ENCODE measurements at regions not wholly inside any gene's neighbourhood (a gene's known extent, or its start where the extent isn't known, plus 50 kb on each side); places are given as distances from the start of the nearest gene placed in this dataset.

DNA sequence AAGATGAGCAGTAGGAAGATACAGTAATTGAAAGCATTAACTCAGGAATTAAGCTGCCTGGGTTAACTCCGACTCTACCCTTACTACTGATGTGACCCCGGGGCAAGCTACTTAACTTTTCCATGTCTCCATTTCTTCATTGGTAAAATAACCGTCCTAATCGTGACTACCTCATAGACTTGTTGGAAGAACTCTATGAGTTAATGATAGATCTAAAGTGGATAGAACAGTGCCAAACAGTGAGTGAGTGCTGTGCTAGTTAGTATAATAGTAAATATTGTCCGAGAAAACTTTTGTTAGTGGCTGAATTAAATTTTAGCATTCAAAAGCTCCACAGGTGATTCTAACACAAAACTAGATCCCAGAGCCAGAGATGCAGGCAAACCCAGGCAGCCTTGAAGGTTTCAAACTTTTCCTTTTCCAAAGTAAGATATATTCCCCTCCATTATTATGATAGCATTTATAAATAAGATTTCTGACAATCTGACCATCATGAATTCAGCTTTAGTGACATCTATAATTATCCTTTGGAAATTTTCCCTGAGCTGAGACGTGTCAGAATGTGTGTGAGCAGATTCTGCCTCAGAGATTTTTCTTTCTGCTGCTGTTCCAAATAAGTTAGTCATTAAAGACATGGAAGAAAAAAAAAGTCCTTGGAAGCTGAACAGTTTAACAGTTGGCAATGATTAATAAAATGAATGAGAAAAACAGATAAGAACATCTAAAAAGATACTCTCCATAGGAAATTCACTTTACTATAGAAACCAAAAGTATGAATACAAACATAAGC lies 369.5 kb downstream of the PRELID2 start:
- Histone ChIP-seq H3K9ac (ENCODE audit: low read depth, low read length) (no peak overlapping the region), H3K4me1 (ENCODE audit: control insufficient read depth, insufficient read depth, low read length) (peaks cover 2% of the 10 kb centered on the region; the same call in 1 of the 2 replicates), H3K4me2 (ENCODE audit: low read depth, low read length) (no peak overlapping the region), H3K27ac (ENCODE audit: insufficient read depth, low read length) (no peak overlapping the region), H3K4ac (ENCODE audit: low read depth, low read length) (no peak overlapping the region), H2AFZ (replicated peaks; ENCODE audit: low read length, poor library complexity) (no peak overlapping the region), H4K8ac (ENCODE audit: low read depth in 2 of 2, low read length in 2 of 2) (no peak overlapping the region), H2BK15ac (ENCODE audit: low read depth, low read length) (no peak overlapping the region), H3K56ac (ENCODE audit: extremely low read depth, insufficient read depth, low read length) (no peak overlapping the region), H3K79me1 (ENCODE audit: low read depth in 1 of 2, low read length in 2 of 2) (no peaks in the 10 kb centered on the region), H2AK9ac (replicated peaks; ENCODE audit: low read depth, low read length, poor library complexity) (no peak overlapping the region), H3K23ac (ENCODE audit: low read depth, low read length) (no peak overlapping the region), H3K9me3 (ENCODE audit: control insufficient read depth, insufficient read depth, low read length) (no peaks in the 10 kb centered on the region), H2BK5ac (ENCODE audit: low read depth, low read length, poor library complexity, severe bottlenecking) (no peak overlapping the region), H3K4me3 (ENCODE audit: insufficient read depth, low read depth, low read length) (no peak overlapping the region), H4K5ac (ENCODE audit: low read depth, low read length) (no peak overlapping the region), H2BK120ac (ENCODE audit: low read depth, low read length) (no peak overlapping the region), H3K27me3 (ENCODE audit: control insufficient read depth, insufficient read depth, low read length) (no peaks in the 10 kb centered on the region), H2BK20ac (ENCODE audit: low read depth, low read length) (no peak overlapping the region), H3K9me1 (ENCODE audit: insufficient read depth, low read length) (no peaks in the 10 kb centered on the region), H3K36me3 (ENCODE audit: control insufficient read depth, insufficient read depth, low read length) (no peaks in the 10 kb centered on the region), H3K14ac (replicated peaks; ENCODE audit: low read depth, low read length) (no peak overlapping the region), H4K20me1 (ENCODE audit: insufficient read depth, low read length) (no peaks in the 10 kb centered on the region), H4K91ac (ENCODE audit: insufficient read depth, low read depth, low read length) (no peak overlapping the region), H3K18ac (ENCODE audit: low read depth, low read length) (no peak overlapping the region), H2AK5ac (ENCODE audit: low read depth, low read length) (no peak overlapping the region)
- dilution Hi-C loops (cut with HindIII; ENCODE audit: low sequenced_read_pairs, unreplicated experiment) = no loop called here
- in situ Hi-C loops (cut with MboI; ENCODE audit: low sequenced_read_pairs) = no loop called here
- intact Hi-C loops (cut with micrococcal nuclease) = no loop called here
- no peak for ATAC-seq (ENCODE audit: low read depth)
- POLR2A ChIA-PET (ENCODE audit: unreplicated experiment) = no interaction called here
- DNase-seq = no peak
- WGBS, 2 experiments (ENCODE audit: extremely low coverage in 2 of 2, insufficient read length in 1 of 2) = no CpG with 5 or more reads among the region's 6 CpGs
- CTCF ChIA-PET = interaction anchor here (0.6 kb wide), 2 partner anchors 13 to 1079 kb away, joined by 3 read pairs; no protein-coding TSS in a partner anchor
- BruUV-seq (replicated peaks) = no TSS peak
- no peak for TF ChIP-seq MXI1 (IDR thresholded peaks at IDR 0.05; ENCODE audit: borderline replicate concordance, low read depth, low read length)
- TF ChIP-seq, protein P1, sequence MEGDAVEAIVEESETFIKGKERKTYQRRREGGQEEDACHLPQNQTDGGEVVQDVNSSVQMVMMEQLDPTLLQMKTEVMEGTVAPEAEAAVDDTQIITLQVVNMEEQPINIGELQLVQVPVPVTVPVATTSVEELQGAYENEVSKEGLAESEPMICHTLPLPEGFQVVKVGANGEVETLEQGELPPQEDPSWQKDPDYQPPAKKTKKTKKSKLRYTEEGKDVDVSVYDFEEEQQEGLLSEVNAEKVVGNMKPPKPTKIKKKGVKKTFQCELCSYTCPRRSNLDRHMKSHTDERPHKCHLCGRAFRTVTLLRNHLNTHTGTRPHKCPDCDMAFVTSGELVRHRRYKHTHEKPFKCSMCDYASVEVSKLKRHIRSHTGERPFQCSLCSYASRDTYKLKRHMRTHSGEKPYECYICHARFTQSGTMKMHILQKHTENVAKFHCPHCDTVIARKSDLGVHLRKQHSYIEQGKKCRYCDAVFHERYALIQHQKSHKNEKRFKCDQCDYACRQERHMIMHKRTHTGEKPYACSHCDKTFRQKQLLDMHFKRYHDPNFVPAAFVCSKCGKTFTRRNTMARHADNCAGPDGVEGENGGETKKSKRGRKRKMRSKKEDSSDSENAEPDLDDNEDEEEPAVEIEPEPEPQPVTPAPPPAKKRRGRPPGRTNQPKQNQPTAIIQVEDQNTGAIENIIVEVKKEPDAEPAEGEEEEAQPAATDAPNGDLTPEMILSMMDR (conservative IDR thresholded peaks at IDR 0.05; ENCODE audit: low read depth, low read length) = no peak
- TF ChIP-seq, protein P2, sequence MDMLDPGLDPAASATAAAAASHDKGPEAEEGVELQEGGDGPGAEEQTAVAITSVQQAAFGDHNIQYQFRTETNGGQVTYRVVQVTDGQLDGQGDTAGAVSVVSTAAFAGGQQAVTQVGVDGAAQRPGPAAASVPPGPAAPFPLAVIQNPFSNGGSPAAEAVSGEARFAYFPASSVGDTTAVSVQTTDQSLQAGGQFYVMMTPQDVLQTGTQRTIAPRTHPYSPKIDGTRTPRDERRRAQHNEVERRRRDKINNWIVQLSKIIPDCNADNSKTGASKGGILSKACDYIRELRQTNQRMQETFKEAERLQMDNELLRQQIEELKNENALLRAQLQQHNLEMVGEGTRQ (IDR thresholded peaks at IDR 0.05; ENCODE audit: low read depth, low read length) = no peak
- TF ChIP-seq BHLHE40 (IDR thresholded peaks at IDR 0.05; ENCODE audit: low read depth, low read length) = no peak
- no peak for TF ChIP-seq MAFK (IDR thresholded peaks at IDR 0.05; ENCODE audit: low read depth, low read length)
- TF ChIP-seq RCOR1 (IDR thresholded peaks at IDR 0.05; ENCODE audit: insufficient replicate concordance, low read length) = no peak

Measured in IMR-90 (cell line).